Liver (tissue), 8 donors: ENCODE measurements at regions not wholly inside any gene's neighbourhood (a gene's known extent, or its start where the extent isn't known, plus 50 kb on each side); places are given as distances from the start of the nearest gene placed in this dataset.
"Not testable (repeated sequence)": the region's sequence is repeated elsewhere in the genome, so short reads cannot be mapped to it uniquely, and the experiment has no call there.

Experiments used
- DNase-seq: peaks from one replicate; pipeline ENCODE4 v3.0.0-alpha.2; 2017; ENCODE audit warnings: low spot score
- H3K27ac ChIP-seq, 2 donors: one replicate each; pipeline ENCODE4 v1.7.0; 2013; ENCODE audit warnings: inconsistent platforms in 2 of 2, low read length in 2 of 2, control low read depth in 1 of 2, low read depth in 1 of 2, mild to moderate bottlenecking in 1 of 2
- H3K27me3 ChIP-seq, 4 donors: one replicate each; pipeline versions ENCODE4 v1.6.1 to v1.7.0; 2013; ENCODE audit warnings: low read length in 3 of 4, inconsistent platforms in 1 of 4, mild to moderate bottlenecking in 1 of 4, moderate library complexity in 1 of 4; ENCODE audit not compliant: control insufficient read depth in 4 of 4, insufficient read depth in 4 of 4
- H3K36me3 ChIP-seq, 4 donors: one replicate each; pipeline versions ENCODE4 v1.6.1 to v1.7.0; 2013; ENCODE audit warnings: low read length in 3 of 4, mild to moderate bottlenecking in 3 of 4, low read depth in 1 of 4, moderate library complexity in 1 of 4; ENCODE audit not compliant: control insufficient read depth in 4 of 4, insufficient read depth in 3 of 4
- H3K4me1 ChIP-seq, 4 donors: one replicate each; pipeline versions ENCODE4 v1.6.1 to v1.7.0; 2013; ENCODE audit warnings: low read length in 3 of 4, mild to moderate bottlenecking in 3 of 4, moderate library complexity in 1 of 4; ENCODE audit not compliant: control insufficient read depth in 4 of 4, insufficient read depth in 4 of 4
- H3K4me3 ChIP-seq, 3 donors: one replicate each; pipeline versions ENCODE4 v1.6.1 to v1.7.0; 2013; ENCODE audit warnings: low read length in 3 of 3, control low read depth in 1 of 3, low read depth in 1 of 3, mild to moderate bottlenecking in 1 of 3
- H3K9ac ChIP-seq, 2 donors: one replicate each; pipeline ENCODE4 v1.7.0; 2013; ENCODE audit warnings: low read length in 2 of 2, mild to moderate bottlenecking in 2 of 2, moderate library complexity in 2 of 2, control low read depth in 1 of 2, low read depth in 1 of 2
- H3K9me3 ChIP-seq, 4 donors: one replicate each; pipeline versions ENCODE4 v1.6.1 to v1.7.0; 2013; ENCODE audit warnings: low read length in 3 of 4; ENCODE audit not compliant: control insufficient read depth in 4 of 4
- ATF3 ChIP-seq: IDR thresholded peaks from 2 replicates; pipeline ENCODE4 v1.6.1; 2016; ENCODE audit warnings: antibody characterized with exemption
- CTCF ChIP-seq: fragments of 150-350 bp; IDR thresholded peaks from 2 replicates; pipeline ENCODE4 v1.5.1; 2017; ENCODE audit warnings: improper control_type of control experiment, low read depth, low read length; ENCODE audit not compliant: missing input control
- FOXA1 ChIP-seq: IDR thresholded peaks from 2 replicates; pipeline ENCODE4 v1.6.1; 2016; ENCODE audit warnings: antibody characterized with exemption
- HNF4A ChIP-seq, 2 donors: conservative IDR thresholded peaks; 2 replicates each; pipeline ENCODE4 v1.6.1; 2016; ENCODE audit warnings: antibody characterized with exemption in 2 of 2, mild to moderate bottlenecking in 2 of 2
- HNF4G ChIP-seq: IDR thresholded peaks from 2 replicates; pipeline ENCODE4 v1.6.1; 2016; ENCODE audit warnings: antibody characterized with exemption
- JUND ChIP-seq, 2 donors: IDR thresholded peaks; 2 replicates each; pipeline ENCODE4 v1.6.1; 2016; ENCODE audit warnings: antibody characterized with exemption in 2 of 2
- NR2F2 ChIP-seq: IDR thresholded peaks from 2 replicates; pipeline ENCODE4 v1.6.1; 2016; ENCODE audit warnings: antibody characterized with exemption
- RAD21 ChIP-seq, 2 donors: IDR thresholded peaks; 2 replicates each; pipeline ENCODE4 v1.6.1; 2016; ENCODE audit warnings: antibody characterized with exemption in 2 of 2, mild to moderate bottlenecking in 2 of 2
- SP1 ChIP-seq: IDR thresholded peaks from 2 replicates; pipeline ENCODE4 v1.6.1; 2018; ENCODE audit warnings: antibody characterized with exemption, mild to moderate bottlenecking
- YY1 ChIP-seq: IDR thresholded peaks from 2 replicates; pipeline ENCODE4 v1.6.1; 2016; ENCODE audit warnings: antibody characterized with exemption, mild to moderate bottlenecking
- WGBS: extraction: QIAGEN DNeasy Blood & Tissue Kit; methylation state at CpG from one replicate; pipeline ENCODE4 v1.1.7; 2013; 5-methylcytosine and 5-hydroxymethylcytosine counted together
- TF ChIP-seq, protein P1 (sequence below): IDR thresholded peaks from 2 replicates; pipeline ENCODE4 v1.6.1; 2016; ENCODE audit warnings: antibody characterized with exemption
- TF ChIP-seq, protein P2 (sequence below): IDR thresholded peaks from 2 replicates; pipeline ENCODE4 v1.6.1; 2016; ENCODE audit warnings: antibody characterized with exemption
- donor health status: healthy.
- donor health status: healthy.
- donor health status: healthy.
- donor health status: healthy.
- donor health status: healthy.

DNA sequence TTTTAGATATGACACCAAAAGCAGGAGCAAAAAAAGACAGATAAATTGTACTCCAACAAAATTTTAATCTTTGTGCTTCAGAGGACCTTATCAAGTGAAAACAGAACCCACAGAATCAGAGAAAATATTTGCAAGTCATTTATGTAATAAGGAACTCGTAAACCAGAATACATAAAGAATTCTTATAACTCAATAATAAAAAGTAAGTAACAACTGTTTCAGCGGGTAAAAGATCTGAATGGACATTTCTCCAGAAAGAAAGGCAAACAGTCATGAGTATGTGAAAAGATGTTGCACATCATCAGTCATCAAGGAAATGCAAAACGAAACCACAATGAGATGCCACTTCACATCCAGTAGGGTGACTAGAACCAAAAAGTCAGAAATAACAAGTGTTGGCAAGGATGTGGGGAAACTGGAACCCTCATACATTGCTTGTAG, 167.7 kb upstream of the KCTD7 start:
- 86% methylated on average over 3 of the region's 3 CpGs for WGBS
- no peak for TF ChIP-seq FOXA1
- TF ChIP-seq, protein P1, sequence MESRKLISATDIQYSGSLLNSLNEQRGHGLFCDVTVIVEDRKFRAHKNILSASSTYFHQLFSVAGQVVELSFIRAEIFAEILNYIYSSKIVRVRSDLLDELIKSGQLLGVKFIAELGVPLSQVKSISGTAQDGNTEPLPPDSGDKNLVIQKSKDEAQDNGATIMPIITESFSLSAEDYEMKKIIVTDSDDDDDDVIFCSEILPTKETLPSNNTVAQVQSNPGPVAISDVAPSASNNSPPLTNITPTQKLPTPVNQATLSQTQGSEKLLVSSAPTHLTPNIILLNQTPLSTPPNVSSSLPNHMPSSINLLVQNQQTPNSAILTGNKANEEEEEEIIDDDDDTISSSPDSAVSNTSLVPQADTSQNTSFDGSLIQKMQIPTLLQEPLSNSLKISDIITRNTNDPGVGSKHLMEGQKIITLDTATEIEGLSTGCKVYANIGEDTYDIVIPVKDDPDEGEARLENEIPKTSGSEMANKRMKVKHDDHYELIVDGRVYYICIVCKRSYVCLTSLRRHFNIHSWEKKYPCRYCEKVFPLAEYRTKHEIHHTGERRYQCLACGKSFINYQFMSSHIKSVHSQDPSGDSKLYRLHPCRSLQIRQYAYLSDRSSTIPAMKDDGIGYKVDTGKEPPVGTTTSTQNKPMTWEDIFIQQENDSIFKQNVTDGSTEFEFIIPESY, result no peak
- TF ChIP-seq NR2F2, result no peak
- TF ChIP-seq SP1, result no peak
- no peak for TF ChIP-seq YY1
- TF ChIP-seq HNF4G, result no peak
- TF ChIP-seq JUND (IDR thresholded peaks at IDR 0.05), result no peak
- TF ChIP-seq, protein P2, sequence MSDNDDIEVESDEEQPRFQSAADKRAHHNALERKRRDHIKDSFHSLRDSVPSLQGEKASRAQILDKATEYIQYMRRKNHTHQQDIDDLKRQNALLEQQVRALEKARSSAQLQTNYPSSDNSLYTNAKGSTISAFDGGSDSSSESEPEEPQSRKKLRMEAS, result no peak
- no peak for DNase-seq

DNA sequence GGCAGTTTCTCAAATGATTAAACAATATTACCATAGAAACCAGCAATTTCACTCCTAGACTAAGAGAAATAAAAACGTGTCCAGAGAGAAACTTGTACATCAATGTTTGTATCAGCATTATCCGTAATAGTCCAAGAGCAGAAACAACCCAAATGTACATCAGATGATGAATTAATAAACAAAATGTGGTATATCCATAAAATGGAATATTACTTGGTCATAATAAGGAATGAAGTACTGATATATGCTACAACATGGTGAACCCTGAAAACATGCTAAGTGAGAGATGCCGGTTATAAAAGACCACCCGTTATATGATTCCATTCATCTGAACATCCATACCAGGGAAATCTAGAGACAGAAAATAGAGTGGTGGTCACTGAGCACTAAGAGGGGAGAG, 167.3 kb upstream of the KCTD7 start:
- H3K36me3 ChIP-seq, DNase-seq, H3K9ac ChIP-seq, H3K27me3 ChIP-seq, H3K9me3 ChIP-seq, H3K4me3 ChIP-seq, H3K27ac ChIP-seq, H3K4me1 ChIP-seq: not testable (repeated sequence)
- 93% methylated on average over 4 of the region's 4 CpGs for WGBS

More for the DNA sequence above, 167.7 kb upstream of the KCTD7 start:
- Histone ChIP-seq H3K9ac (no peak overlapping the region), H3K36me3 (peaks cover 0 to 3% (median under 1%) of the 10 kb centered on the region in 4 donors), H3K4me3 (no peak overlapping the region), H3K27me3 (no peaks in the 10 kb centered on the region), H3K9me3 (no peaks in the 10 kb centered on the region), H3K4me1 (peaks cover 0 to 6% (median 3%) of the 10 kb centered on the region in 4 donors), H3K27ac (no peak overlapping the region)

DNA sequence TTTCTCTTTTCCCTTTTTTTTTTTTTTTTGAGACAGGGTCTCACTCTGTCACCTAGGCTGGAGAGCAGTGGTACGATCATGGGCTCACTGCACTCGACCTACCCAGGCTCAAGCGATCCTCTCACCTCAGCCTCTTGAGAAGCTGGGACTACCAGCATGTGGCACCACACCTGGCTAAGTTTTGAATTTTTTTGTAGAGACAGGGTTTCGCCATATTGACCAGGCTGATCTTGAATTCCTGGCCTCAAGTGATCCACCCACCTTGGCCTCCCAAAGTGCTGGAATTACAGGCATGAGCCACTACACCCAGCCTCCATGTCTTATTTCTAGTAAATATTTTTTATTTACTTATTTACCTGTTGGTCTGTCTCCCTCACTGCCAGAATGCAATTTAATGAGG, 165.8 kb upstream of the KCTD7 start:
- not testable (repeated sequence) for DNase-seq

GRCh38 chr7:66464059-66464458, 164.6 kb upstream of the KCTD7 start:
- Histone ChIP-seq H3K27me3 (no peaks in the 10 kb centered on the region), H3K9ac (no peak overlapping the region), H3K36me3 (peaks cover 0 to 3% (median under 1%) of the 10 kb centered on the region in 4 donors), H3K4me3 (no peak overlapping the region), H3K4me1 (no peaks in the 10 kb centered on the region), H3K27ac (no peak overlapping the region), H3K9me3 (no peaks in the 10 kb centered on the region)
- no peak for DNase-seq
- TF ChIP-seq JUND (IDR thresholded peaks at IDR 0.05) (no peak), CTCF (no peak), ATF3 (no peak), HNF4A (conservative IDR thresholded peaks at IDR 0.05) (no peak), RAD21 (IDR thresholded peaks at IDR 0.05) (no peak)
- TF ChIP-seq, protein P2, result no peak
- TF ChIP-seq, protein P1, result no peak
- WGBS, result 97% methylated on average over 6 of the region's 6 CpGs

More for the DNA sequence above, 165.8 kb upstream of the KCTD7 start:
- not testable (repeated sequence) for H3K27ac ChIP-seq, H3K4me1 ChIP-seq, H3K36me3 ChIP-seq, H3K9ac ChIP-seq, H3K27me3 ChIP-seq, H3K9me3 ChIP-seq, H3K4me3 ChIP-seq
- WGBS, result 98% methylated on average over 4 of the region's 4 CpGs
